Neural progenitor cell (in vitro differentiated cells): ENCODE measurements at regions not wholly inside any gene's neighbourhood (a gene's known extent, or its start where the extent isn't known, plus 50 kb on each side); places are given as distances from the start of the nearest gene placed in this dataset.

ENCODE experiments used
- DNase-seq: peaks from one replicate; pipeline ENCODE4 v3.0.0-alpha.2; 2016; ENCODE audit warnings: low spot score
- H2AFZ ChIP-seq: fragments of 200-600 bp; sonication (generic); replicated peaks from 2 replicates; pipeline ENCODE4 v1.6.1; 2016; ENCODE audit warnings: antibody characterized with exemption
- H3F3A ChIP-seq: fragments of 200-600 bp; sonication (generic); 2 replicates; pipeline ENCODE4 v1.6.1; 2016; ENCODE audit warnings: antibody characterized with exemption, low read depth
- H3K27ac ChIP-seq: fragments of 200-600 bp; sonication (generic); 2 replicates; pipeline ENCODE4 v1.5.1; 2016; ENCODE audit warnings: mild to moderate bottlenecking
- H3K27me3 ChIP-seq: fragments of 200-600 bp; sonication (generic); 2 replicates; pipeline ENCODE4 v1.6.1; 2016; ENCODE audit warnings: mild to moderate bottlenecking, moderate library complexity
- H3K36me3 ChIP-seq: fragments of 200-600 bp; sonication (generic); 2 replicates; pipeline ENCODE4 v1.5.1; 2016
- H3K4me1 ChIP-seq: fragments of 200-600 bp; sonication (generic); 2 replicates; pipeline ENCODE4 v1.6.1; 2016; ENCODE audit warnings: mixed run types
- H3K4me2 ChIP-seq: fragments of 200-600 bp; sonication (generic); 2 replicates; pipeline ENCODE4 v1.6.1; 2016
- H3K4me3 ChIP-seq: fragments of 200-600 bp; sonication (generic); 2 replicates; pipeline ENCODE4 v1.5.1; 2016
- H3K79me2 ChIP-seq: fragments of 200-600 bp; sonication (generic); 2 replicates; pipeline ENCODE4 v1.6.1; 2016; ENCODE audit warnings: low read depth
- H3K9ac ChIP-seq: fragments of 200-600 bp; sonication (generic); 2 replicates; pipeline ENCODE4 v1.6.1; 2016
- H3K9me3 ChIP-seq: fragments of 200-600 bp; sonication (generic); 2 replicates; pipeline ENCODE4 v1.5.1; 2016; ENCODE audit warnings: low read depth
- H4K20me1 ChIP-seq: fragments of 200-600 bp; sonication (generic); 2 replicates; pipeline ENCODE4 v1.6.1; 2016; ENCODE audit warnings: low read depth
- H3K27ac Mint-ChIP-seq: 3 replicates; pipeline ENCODE4 v1.8.0; 2021; ENCODE audit warnings: mixed read lengths
- H3K27me3 Mint-ChIP-seq: 2 replicates; pipeline ENCODE4 v1.8.0; 2022; ENCODE audit warnings: low read depth, mild to moderate bottlenecking, inconsistent platforms, moderate library complexity, mixed read lengths; ENCODE audit not compliant: insufficient read depth
- H3K36me3 Mint-ChIP-seq: 3 replicates; pipeline ENCODE4 v1.8.0; 2021; ENCODE audit warnings: mixed read lengths
- H3K4me1 Mint-ChIP-seq: 3 replicates; pipeline ENCODE4 v1.8.0; 2021; ENCODE audit warnings: mixed read lengths
- H3K4me3 Mint-ChIP-seq: 3 replicates; pipeline ENCODE4 v1.8.0; 2021; ENCODE audit warnings: mild to moderate bottlenecking, moderate library complexity, mixed read lengths
- H3K9me3 Mint-ChIP-seq: 3 replicates; pipeline ENCODE4 v1.8.0; 2020; ENCODE audit warnings: mixed read lengths
- EZH2 ChIP-seq: fragments of 200-600 bp; sonication (generic); IDR thresholded peaks from 2 replicates; pipeline ENCODE4 v1.6.1; 2017; ENCODE audit warnings: antibody characterized with exemption, mild to moderate bottlenecking, moderate library complexity
- EZH2phosphoT487 ChIP-seq: fragments of 200-600 bp; sonication (generic); IDR thresholded peaks from 2 replicates; pipeline ENCODE4 v1.6.1; 2017; ENCODE audit warnings: antibody characterized with exemption
- TF ChIP-seq, protein P1 (sequence below): fragments of 200-600 bp; sonication (generic); IDR thresholded peaks from 2 replicates; pipeline ENCODE4 v1.5.1; 2017; ENCODE audit warnings: antibody characterized with exemption, mild to moderate bottlenecking

GRCh38 chr6:9192405-9192909 lies 757.1 kb upstream of the SLC35B3 start:
- Mint-ChIP-seq H3K4me1 (no peaks in the 10 kb centered on the region), H3K27ac (no peak overlapping the region), H3K36me3 (no peaks in the 10 kb centered on the region), H3K4me3 (no peak overlapping the region), H3K27me3 (no peaks in the 10 kb centered on the region), H3K9me3 (no peaks in the 10 kb centered on the region)
- no peak for TF ChIP-seq EZH2
- no peak for TF ChIP-seq EZH2phosphoT487
- TF ChIP-seq, protein P1, sequence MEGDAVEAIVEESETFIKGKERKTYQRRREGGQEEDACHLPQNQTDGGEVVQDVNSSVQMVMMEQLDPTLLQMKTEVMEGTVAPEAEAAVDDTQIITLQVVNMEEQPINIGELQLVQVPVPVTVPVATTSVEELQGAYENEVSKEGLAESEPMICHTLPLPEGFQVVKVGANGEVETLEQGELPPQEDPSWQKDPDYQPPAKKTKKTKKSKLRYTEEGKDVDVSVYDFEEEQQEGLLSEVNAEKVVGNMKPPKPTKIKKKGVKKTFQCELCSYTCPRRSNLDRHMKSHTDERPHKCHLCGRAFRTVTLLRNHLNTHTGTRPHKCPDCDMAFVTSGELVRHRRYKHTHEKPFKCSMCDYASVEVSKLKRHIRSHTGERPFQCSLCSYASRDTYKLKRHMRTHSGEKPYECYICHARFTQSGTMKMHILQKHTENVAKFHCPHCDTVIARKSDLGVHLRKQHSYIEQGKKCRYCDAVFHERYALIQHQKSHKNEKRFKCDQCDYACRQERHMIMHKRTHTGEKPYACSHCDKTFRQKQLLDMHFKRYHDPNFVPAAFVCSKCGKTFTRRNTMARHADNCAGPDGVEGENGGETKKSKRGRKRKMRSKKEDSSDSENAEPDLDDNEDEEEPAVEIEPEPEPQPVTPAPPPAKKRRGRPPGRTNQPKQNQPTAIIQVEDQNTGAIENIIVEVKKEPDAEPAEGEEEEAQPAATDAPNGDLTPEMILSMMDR = no peak
- Histone ChIP-seq H3F3A (no peaks in the 10 kb centered on the region), H4K20me1 (no peaks in the 10 kb centered on the region), H3K27me3 (no peaks in the 10 kb centered on the region), H3K4me2 (no peak overlapping the region), H3K36me3 (no peaks in the 10 kb centered on the region), H3K9me3 (no peaks in the 10 kb centered on the region), H3K79me2 (no peaks in the 10 kb centered on the region), H3K4me1 (no peaks in the 10 kb centered on the region), H3K4me3 (no peak overlapping the region), H2AFZ (no peak overlapping the region), H3K27ac (no peak overlapping the region), H3K9ac (no peak overlapping the region)
- no peak for DNase-seq

GRCh38 chr6:9186148-9186547 lies 750.8 kb upstream of the SLC35B3 start:
- no peak overlapping the region for H3K9ac ChIP-seq
- H3K27me3 ChIP-seq = no peaks in the 10 kb centered on the region
- H3K27ac ChIP-seq = no peak overlapping the region
- no peaks in the 10 kb centered on the region for H3F3A ChIP-seq
- Mint-ChIP-seq H3K4me1 (no peaks in the 10 kb centered on the region), H3K27me3 (no peaks in the 10 kb centered on the region), H3K4me3 (no peak overlapping the region), H3K36me3 (no peaks in the 10 kb centered on the region), H3K9me3 (no peaks in the 10 kb centered on the region), H3K27ac (no peak overlapping the region)
- no peak overlapping the region for H2AFZ ChIP-seq
- no peaks in the 10 kb centered on the region for H3K9me3 ChIP-seq
- H3K36me3 ChIP-seq = no peaks in the 10 kb centered on the region
- no peak overlapping the region for H3K4me3 ChIP-seq
- DNase-seq = no peak
- TF ChIP-seq, protein P1 = no peak
- no peak for TF ChIP-seq EZH2phosphoT487
- TF ChIP-seq EZH2 = no peak
- H4K20me1 ChIP-seq = no peaks in the 10 kb centered on the region
- no peak overlapping the region for H3K4me2 ChIP-seq
- no peaks in the 10 kb centered on the region for H3K4me1 ChIP-seq
- no peaks in the 10 kb centered on the region for H3K79me2 ChIP-seq

- Histone ChIP-seq H3K4me3 (no peak overlapping the region), H3K36me3 (no peaks in the 10 kb centered on the region), H3F3A (no peaks in the 10 kb centered on the region), H3K79me2 (no peaks in the 10 kb centered on the region), H3K9ac (no peak overlapping the region), H2AFZ (no peak overlapping the region), H3K4me2 (no peak overlapping the region), H3K4me1 (no peaks in the 10 kb centered on the region), H3K27me3 (no peaks in the 10 kb centered on the region), H3K9me3 (no peaks in the 10 kb centered on the region), H3K27ac (no peak overlapping the region), H4K20me1 (no peaks in the 10 kb centered on the region)
- Mint-ChIP-seq H3K36me3 (no peaks in the 10 kb centered on the region), H3K27ac (no peak overlapping the region), H3K9me3 (peaks cover 6% of the 10 kb centered on the region), H3K4me1 (no peaks in the 10 kb centered on the region), H3K4me3 (no peak overlapping the region), H3K27me3 (peaks cover 2% of the 10 kb centered on the region)
- no peak for DNase-seq
- no peak for TF ChIP-seq EZH2phosphoT487
- TF ChIP-seq EZH2 = no peak
- TF ChIP-seq, protein P1 = no peak
These were observed 742.7 kb upstream of the SLC35B3 start for GRCh38 chr6:9178071-9178470.
